ENCODE measurements at regions not wholly inside any gene's neighbourhood (a gene's known extent, or its start where the extent isn't known, plus 50 kb on each side); places are given as distances from the start of the nearest gene placed in this dataset.

DNA sequence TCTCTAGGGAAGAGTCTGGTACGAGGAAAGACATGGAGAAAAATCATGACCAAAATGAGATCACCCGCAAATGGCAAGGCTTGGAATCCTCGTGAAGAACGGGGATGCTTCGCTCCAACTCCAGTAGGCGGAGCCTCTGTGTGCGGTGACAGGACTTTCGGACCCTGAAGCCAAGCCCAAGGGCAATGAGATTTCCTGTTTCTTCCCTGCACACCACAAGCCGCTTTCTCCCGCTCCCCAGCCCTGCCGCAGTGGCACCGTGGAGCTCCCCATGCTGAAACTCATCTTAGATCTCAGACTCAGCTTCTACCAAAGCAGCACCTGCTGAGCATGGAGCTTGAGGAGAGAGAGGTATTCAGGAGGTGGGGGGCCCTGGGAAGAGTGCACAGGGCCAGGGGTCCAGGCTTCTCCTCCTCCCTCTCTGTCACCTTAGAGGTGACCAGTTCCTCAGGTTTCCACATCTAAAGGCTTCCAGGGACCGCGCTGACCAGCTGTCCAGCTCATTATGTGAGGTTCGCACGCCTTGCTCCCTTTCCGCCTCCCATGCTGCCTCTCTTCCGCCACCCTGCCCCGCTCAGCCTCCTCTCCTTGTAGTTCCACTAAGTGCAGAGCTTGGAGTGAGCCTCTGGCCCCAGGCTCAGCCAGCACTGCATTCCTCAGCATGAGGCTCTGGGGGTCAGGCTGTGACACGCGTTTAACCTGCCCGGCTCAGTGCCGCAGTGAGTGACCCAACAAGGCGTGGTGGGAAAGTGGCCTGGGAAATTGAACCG is 153.8 kb upstream of the SOX1 start:
- 13% methylated on average over 24 of the region's 25 CpGs for WGBS (ENCODE audit: low lambda C conversion rate)
- Histone ChIP-seq H3K9ac (no peak overlapping the region), H3K9me2 (no peaks in the 10 kb centered on the region), H3K4me2 (no peak overlapping the region), H3K9me3 (no peaks in the 10 kb centered on the region), H3K27me3 (ENCODE audit: insufficient read depth) (no peaks in the 10 kb centered on the region; the same call in 1 of the 2 replicates), H2AFZ (ENCODE audit: low read depth) (no peak overlapping the region), H3K4me3 (ENCODE audit: low read depth in 2 of 2, low read length in 1 of 2) (no peak overlapping the region), H3K27ac (ENCODE audit: low read depth in 2 of 2, low read length in 1 of 2) (no peak overlapping the region), H4K20me1 (ENCODE audit: insufficient read depth) (no peaks in the 10 kb centered on the region), H3F3A (replicated peaks; ENCODE audit: insufficient read depth) (no peaks in the 10 kb centered on the region), H3K4me1 (ENCODE audit: control insufficient read depth in 1 of 2, insufficient read depth in 2 of 2, low read depth in 1 of 2, low read length in 1 of 2) (no peaks in the 10 kb centered on the region), H3K36me3 (replicated peaks in 1 of 2; ENCODE audit: control insufficient read depth in 1 of 2, insufficient read depth in 2 of 2, low read length in 1 of 2) (no peaks in the 10 kb centered on the region), H3K79me2 (ENCODE audit: insufficient read depth) (no peaks in the 10 kb centered on the region)
- POLR2A ChIA-PET, result no interaction called here
- CTCF ChIA-PET, result no interaction called here
- TF ChIP-seq NFIC (IDR thresholded peaks at IDR 0.05; ENCODE audit: borderline replicate concordance) (no peak), TCF12 (IDR thresholded peaks at IDR 0.05) (no peak), REST (IDR thresholded peaks at IDR 0.05; ENCODE audit: low read depth, low read length) (no peak), ELF1 (IDR thresholded peaks at IDR 0.05) (no peak), RAD21 (IDR thresholded peaks at IDR 0.05; ENCODE audit: low read length) (no peak), IRF3 (IDR thresholded peaks at IDR 0.05; ENCODE audit: low read depth, low read length) (no peak)
- no peak for DNase-seq

DNA sequence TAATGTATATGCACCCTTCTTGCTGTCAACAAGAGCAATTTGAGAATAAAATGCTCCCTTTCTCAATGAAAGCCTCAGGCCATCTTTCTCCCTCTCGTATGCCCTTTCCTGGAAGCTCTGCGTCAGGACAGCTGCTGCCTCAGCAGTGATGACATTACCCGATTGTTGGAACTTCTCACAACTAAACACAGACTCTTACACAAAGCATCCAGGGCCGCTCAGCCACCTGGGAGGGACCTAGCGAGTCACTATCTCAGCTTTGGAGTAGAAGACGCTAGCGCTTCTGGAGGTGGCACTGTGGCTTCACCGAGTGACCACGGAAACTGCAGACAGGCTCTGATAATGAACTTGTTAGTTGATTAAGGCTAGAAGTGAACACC is 153.2 kb upstream of the SOX1 start:
- ChIA-PET CTCF (no interaction called here), POLR2A (no interaction called here)
- TF ChIP-seq NFIC (IDR thresholded peaks at IDR 0.05; ENCODE audit: borderline replicate concordance), result no peak
- no peak for TF ChIP-seq JUND (IDR thresholded peaks at IDR 0.05)
- no peak for TF ChIP-seq MAX (IDR thresholded peaks at IDR 0.05; ENCODE audit: low read depth)
- TF ChIP-seq POLR2AphosphoS5 (IDR thresholded peaks at IDR 0.05; ENCODE audit: low read depth, low read length), result no peak
- no peak for TF ChIP-seq IRF3 (IDR thresholded peaks at IDR 0.05; ENCODE audit: low read depth, low read length)
- Histone ChIP-seq H3K9me2 (no peaks in the 10 kb centered on the region), H4K20me1 (ENCODE audit: insufficient read depth) (no peaks in the 10 kb centered on the region), H3K9me3 (no peaks in the 10 kb centered on the region), H3F3A (replicated peaks; ENCODE audit: insufficient read depth) (no peaks in the 10 kb centered on the region), H2AFZ (ENCODE audit: low read depth) (no peak overlapping the region), H3K36me3 (replicated peaks in 1 of 2; ENCODE audit: control insufficient read depth in 1 of 2, insufficient read depth in 2 of 2, low read length in 1 of 2) (no peaks in the 10 kb centered on the region), H3K79me2 (ENCODE audit: insufficient read depth) (no peaks in the 10 kb centered on the region), H3K27me3 (ENCODE audit: insufficient read depth) (no peaks in the 10 kb centered on the region; the same call in 1 of the 2 replicates), H3K4me2 (no peak overlapping the region), H3K27ac (ENCODE audit: low read depth in 2 of 2, low read length in 1 of 2) (no peak overlapping the region), H3K4me1 (ENCODE audit: control insufficient read depth in 1 of 2, insufficient read depth in 2 of 2, low read depth in 1 of 2, low read length in 1 of 2) (no peaks in the 10 kb centered on the region), H3K4me3 (ENCODE audit: low read depth in 2 of 2, low read length in 1 of 2) (no peak overlapping the region), H3K9ac (no peak overlapping the region)
- WGBS (ENCODE audit: low lambda C conversion rate), result 7% methylated on average over 9 of the region's 9 CpGs
- DNase-seq, result no peak

Data from SK-N-SH (cell line).